Right lobe of liver (tissue), 6 donors: ENCODE measurements at regions not wholly inside any gene's neighbourhood (a gene's known extent, or its start where the extent isn't known, plus 50 kb on each side); places are given as distances from the start of the nearest gene placed in this dataset.
"Not testable (repeated sequence)": the region's sequence is repeated elsewhere in the genome, so short reads cannot be mapped to it uniquely, and the experiment has no call there.

Experiments used
- ATAC-seq, 4 donors: fragments of 200-7000 bp; cut with Tn5 transposase; one replicate each; pipeline ENCODE4 v1.9.1; 2020; ENCODE audit warnings: mild to moderate bottlenecking in 4 of 4, moderate library complexity in 4 of 4
- DNase-seq, 3 donors: peaks; one replicate each; pipeline ENCODE4 v3.0.0-alpha.2; 2020
- H3K27ac ChIP-seq, 3 donors: fragments of 200-600 bp; one replicate each; pipeline ENCODE4 v1.8.0; 2022
- H3K27me3 ChIP-seq, 2 donors: fragments of 200-600 bp; one replicate each; pipeline ENCODE4 v1.8.0; 2022
- H3K36me3 ChIP-seq, 4 donors: fragments of 200-600 bp; sonication (generic) in 1 of 4; one replicate each; pipeline versions ENCODE4 v1.5.1 to v1.8.0; 2017 to 2022; ENCODE audit warnings: control low read depth in 1 of 4
- H3K4me1 ChIP-seq, 4 donors: fragments of 200-600 bp; sonication (generic) in 1 of 4; one replicate each; pipeline versions ENCODE4 v1.5.1 to v1.8.0; 2017 to 2022; ENCODE audit warnings: control low read depth in 1 of 4
- H3K4me3 ChIP-seq, 3 donors: fragments of 200-600 bp; one replicate each; pipeline ENCODE4 v1.8.0; 2022
- H3K9me3 ChIP-seq, 4 donors: fragments of 200-600 bp; sonication (generic) in 1 of 4; one replicate each; pipeline versions ENCODE4 v1.5.1 to v1.8.0; 2017 to 2022; ENCODE audit warnings: control low read depth in 1 of 4
- CTCF ChIP-seq, 4 donors: fragments of 200-600 bp in 3 of 4; fragments of 450-650 bp in 1 of 4; IDR thresholded peaks; one replicate each; pipeline versions ENCODE4 v1.5.1 to v1.8.0; 2016 to 2022; ENCODE audit warnings: antibody characterized with exemption in 4 of 4, mild to moderate bottlenecking in 2 of 4
- POLR2A ChIP-seq: fragments of 450-650 bp; IDR thresholded peaks from one replicate; pipeline ENCODE4 v1.6.1; 2017; ENCODE audit warnings: antibody characterized with exemption, mild to moderate bottlenecking
- WGBS: methylation state at CpG from one replicate; pipeline ENCODE4 v1.1.6; 2018; ENCODE audit warnings: low coverage, low lambda C conversion rate; ENCODE audit not compliant: insufficient coverage; ENCODE audit errors: missing lambda C conversion rate; 5-methylcytosine and 5-hydroxymethylcytosine counted together
- intact Hi-C, 2 donors: fragments of 100-400 bp; cut with DNase I; formaldehyde crosslinking; loops; one replicate each; pipeline versions ENCODE4 v1.11.2 to v1.14.1; 2022
- donor health status: DM: no; HTN: yes; CAD: no.
- donor health status: DM: no; HTN: no; CAD: no.
- donor health status: DM: no; HTN: no; CAD: no.
- donor health status: DM: no; HTN: yes; CAD: no.
- donor health status: DM: no; HTN: yes; CAD: no.

GRCh38 chr16:29129458-29130038 is 144.7 kb downstream of the LAT start:
- 63% methylated on average over 5 of the region's 18 CpGs for WGBS
- H3K27ac ChIP-seq, result peak overlapping the region; percentile 88 to 96 (median 92)
- H3K27me3 ChIP-seq, intact Hi-C loops, H3K36me3 ChIP-seq, H3K9me3 ChIP-seq: not testable (repeated sequence)
- TF ChIP-seq POLR2A, result peak; percentile 8
- peak; percentile 46 to 65 (median 57) for ATAC-seq
- H3K4me1 ChIP-seq, result peaks cover 0 to 27% (median 5%) of the 10 kb centered on the region in 4 donors
- H3K4me3 ChIP-seq, result peak overlapping the region in 2 of 3 donors; percentile 27 to 29
- peak; percentile 69 to 88 (median 87) for DNase-seq

GRCh38 chr16:29128732-29129457 is 144.0 kb downstream of the LAT start:
- peak overlapping the region; percentile 88 to 96 (median 92) for H3K27ac ChIP-seq
- intact Hi-C loops, H3K27me3 ChIP-seq, H3K9me3 ChIP-seq, H3K4me3 ChIP-seq, H3K36me3 ChIP-seq: not testable (repeated sequence)
- peak in 2 of 3 donors; percentile 74 to 75 for DNase-seq
- peak in 3 of 4 donors; percentile 3 to 36 (median 7) for ATAC-seq
- peaks cover 0 to 27% (median 5%) of the 10 kb centered on the region in 4 donors for H3K4me1 ChIP-seq
- 37% methylated on average over 7 of the region's 20 CpGs for WGBS

- H3K9me3 ChIP-seq, intact Hi-C loops, H3K27me3 ChIP-seq, H3K36me3 ChIP-seq, ATAC-seq, H3K4me3 ChIP-seq: not testable (repeated sequence)
- H3K27ac ChIP-seq, result peak overlapping the region in 1 of 3 donors; percentile 0
- WGBS, result 50% methylated on average over 4 of the region's 29 CpGs
- H3K4me1 ChIP-seq, result peaks cover 0 to 27% (median 5%) of the 10 kb centered on the region in 4 donors
- DNase-seq, result peak in 1 of 3 donors; percentile 44
These were observed 143.1 kb downstream of the LAT start for GRCh38 chr16:29127806-29128420.

GRCh38 chr16:29126616-29127015 is 141.8 kb downstream of the LAT start:
- WGBS, result 53% methylated on average over 5 of the region's 5 CpGs
- no peak for TF ChIP-seq POLR2A
- TF ChIP-seq CTCF (IDR thresholded peaks at IDR 0.05), result no peak
- DNase-seq, result peak in 1 of 3 donors; percentile 35
- peak overlapping the region; percentile 16 to 60 (median 33) for H3K27ac ChIP-seq
- no peak for ATAC-seq
- H3K27me3 ChIP-seq, result no peaks in the 10 kb centered on the region
- peaks cover 0 to 25% (median 5%) of the 10 kb centered on the region in 4 donors for H3K4me1 ChIP-seq
- H3K9me3 ChIP-seq, result no peaks in the 10 kb centered on the region
- no peak overlapping the region for H3K4me3 ChIP-seq
- H3K36me3 ChIP-seq, result no peaks in the 10 kb centered on the region
- intact Hi-C loops, result no loop called here

- H3K36me3 ChIP-seq, result no peaks in the 10 kb centered on the region
- ATAC-seq (peak in 3 of 4 donors; percentile 2 to 8 (median 5)), DNase-seq (peak in 1 of 3 donors; percentile 50)
- H3K27me3 ChIP-seq, result no peaks in the 10 kb centered on the region
- 62% methylated on average over 7 of the region's 15 CpGs for WGBS
- H3K27ac ChIP-seq, result peak overlapping the region in 2 of 3 donors; percentile 33 to 60
- no peak for TF ChIP-seq CTCF (IDR thresholded peaks at IDR 0.05)
- TF ChIP-seq POLR2A, result no peak
- peaks cover 0 to 20% (median 5%) of the 10 kb centered on the region in 4 donors for H3K4me1 ChIP-seq
- H3K4me3 ChIP-seq, result no peak overlapping the region
- H3K9me3 ChIP-seq, result no peaks in the 10 kb centered on the region
- intact Hi-C loops, result no loop called here
These were observed 141.2 kb downstream of the LAT start for GRCh38 chr16:29126057-29126494.
